Glutamatergic neuron (in vitro differentiated cells): ENCODE measurements at regions not wholly inside any gene's neighbourhood (a gene's known extent, or its start where the extent isn't known, plus 50 kb on each side); places are given as distances from the start of the nearest gene placed in this dataset.

Experiments
- DNase-seq: peaks from one replicate; pipeline ENCODE4 v3.0.0; 2022
- H3K27ac Mint-ChIP-seq: one replicate; pipeline ENCODE4 v1.8.0; 2020; ENCODE audit warnings: mild to moderate bottlenecking, mixed read lengths, inconsistent platforms; ENCODE audit not compliant: unreplicated experiment
- H3K27me3 Mint-ChIP-seq: one replicate; pipeline ENCODE4 v1.8.0; 2020; ENCODE audit warnings: mild to moderate bottlenecking, moderate library complexity, mixed read lengths, inconsistent platforms; ENCODE audit not compliant: unreplicated experiment
- H3K36me3 Mint-ChIP-seq: one replicate; pipeline ENCODE4 v1.8.0; 2020; ENCODE audit warnings: mild to moderate bottlenecking, mixed read lengths, inconsistent platforms; ENCODE audit not compliant: unreplicated experiment
- H3K4me1 Mint-ChIP-seq: one replicate; pipeline ENCODE4 v1.8.0; 2020; ENCODE audit warnings: mild to moderate bottlenecking, low read depth, mixed read lengths, inconsistent platforms; ENCODE audit not compliant: unreplicated experiment
- H3K4me3 Mint-ChIP-seq: one replicate; pipeline ENCODE4 v1.8.0; 2020; ENCODE audit warnings: mild to moderate bottlenecking, mixed read lengths, inconsistent platforms; ENCODE audit not compliant: unreplicated experiment
- H3K9me3 Mint-ChIP-seq: one replicate; pipeline ENCODE4 v1.8.0; 2020; ENCODE audit warnings: mild to moderate bottlenecking, moderate library complexity, mixed read lengths, inconsistent platforms; ENCODE audit not compliant: unreplicated experiment
- CTCF ChIP-seq: fragments of 200-600 bp; sonication (generic); IDR thresholded peaks from one replicate; pipeline ENCODE4 v1.5.0; 2021; ENCODE audit not compliant: partially characterized antibody, unreplicated experiment

DNA sequence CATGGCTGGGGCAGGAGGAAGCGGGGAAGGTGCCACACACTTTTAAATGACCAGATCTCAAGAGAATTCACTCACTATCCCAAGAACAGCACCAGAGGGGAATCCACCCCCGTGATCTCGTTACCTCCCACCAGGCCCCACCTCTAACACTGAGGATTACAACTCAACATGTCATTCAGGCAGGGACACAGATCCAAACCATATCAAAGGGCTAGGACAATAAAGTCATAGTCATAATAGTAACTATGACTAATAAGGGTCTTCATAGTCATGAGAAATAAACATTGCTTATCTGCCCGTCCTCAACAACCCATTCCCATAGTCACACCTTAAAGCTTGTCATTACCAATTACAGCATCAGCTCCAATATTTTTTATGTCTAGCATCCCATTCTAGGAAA lies 65.3 kb upstream of the SMC2 start:
- TF ChIP-seq CTCF = no peak
- H3K4me3 Mint-ChIP-seq = no peak overlapping the region
- H3K27me3 Mint-ChIP-seq = no peaks in the 10 kb centered on the region
- no peaks in the 10 kb centered on the region for H3K36me3 Mint-ChIP-seq
- DNase-seq = no peak
- no peaks in the 10 kb centered on the region for H3K4me1 Mint-ChIP-seq
- no peak overlapping the region for H3K27ac Mint-ChIP-seq
- no peaks in the 10 kb centered on the region for H3K9me3 Mint-ChIP-seq
